ENCODE measurements at regions not wholly inside any gene's neighbourhood (a gene's known extent, or its start where the extent isn't known, plus 50 kb on each side); places are given as distances from the start of the nearest gene placed in this dataset.

DNA sequence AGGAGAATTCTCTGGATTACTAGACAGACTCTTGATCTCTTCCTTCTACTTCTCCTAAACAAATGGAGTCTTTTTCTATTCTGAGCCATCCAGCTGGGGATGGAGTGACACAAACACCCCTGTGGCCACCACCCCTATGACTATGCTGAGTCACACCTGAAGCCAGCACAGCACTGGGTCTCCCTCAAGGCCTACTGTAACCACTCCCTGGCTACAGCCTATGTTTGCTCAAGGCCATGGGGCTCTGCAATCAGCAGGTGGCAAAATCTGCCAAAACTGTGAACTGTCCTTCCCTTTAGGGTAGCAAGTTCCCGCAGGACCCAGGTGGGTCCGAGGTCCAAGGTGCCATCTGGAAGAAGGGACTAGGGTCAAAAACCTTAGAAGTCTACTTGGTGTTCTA is 132.3 kb downstream of the TINAG start:
- WGBS (ENCODE audit: insufficient coverage, low lambda C conversion rate), result no CpG with 5 or more reads among the region's 2 CpGs
- H3K4me1 ChIP-seq (ENCODE audit: control insufficient read depth, insufficient read depth, low read length), result no peaks in the 10 kb centered on the region
- no peak for DNase-seq
- H3K27ac ChIP-seq (ENCODE audit: low read length), result no peak overlapping the region
- H3K9me3 ChIP-seq (ENCODE audit: control insufficient read depth, low read depth, low read length), result no peaks in the 10 kb centered on the region
- no peak overlapping the region for H3K4me3 ChIP-seq (ENCODE audit: low read length)
- H3K27me3 ChIP-seq (ENCODE audit: control insufficient read depth, insufficient read depth, low read length), result no peaks in the 10 kb centered on the region
- H3K36me3 ChIP-seq (ENCODE audit: control insufficient read depth, insufficient read depth, low read length), result no peaks in the 10 kb centered on the region

GRCh38 chr6:54441020-54441419 is 132.8 kb downstream of the TINAG start:
- DNase-seq, result no peak
- WGBS (ENCODE audit: insufficient coverage, low lambda C conversion rate), result no CpG with 5 or more reads among the region's 2 CpGs

GRCh38 chr6:54441687-54442248 is 133.5 kb downstream of the TINAG start:
- H3K27ac ChIP-seq (ENCODE audit: low read length), result no peak overlapping the region
- DNase-seq, result no peak
- H3K4me3 ChIP-seq (ENCODE audit: low read length), result no peak overlapping the region
- H3K36me3 ChIP-seq (ENCODE audit: control insufficient read depth, insufficient read depth, low read length), result no peaks in the 10 kb centered on the region
- WGBS (ENCODE audit: insufficient coverage, low lambda C conversion rate), result no CpG with 5 or more reads among the region's 7 CpGs
- no peaks in the 10 kb centered on the region for H3K27me3 ChIP-seq (ENCODE audit: control insufficient read depth, insufficient read depth, low read length)
- no peaks in the 10 kb centered on the region for H3K9me3 ChIP-seq (ENCODE audit: control insufficient read depth, low read depth, low read length)
- H3K4me1 ChIP-seq (ENCODE audit: control insufficient read depth, insufficient read depth, low read length), result no peaks in the 10 kb centered on the region

More at GRCh38 chr6:54441020-54441419, 132.8 kb downstream of the TINAG start:
- Histone ChIP-seq H3K4me3 (ENCODE audit: low read length) (no peak overlapping the region), H3K36me3 (ENCODE audit: control insufficient read depth, insufficient read depth, low read length) (no peaks in the 10 kb centered on the region), H3K27me3 (ENCODE audit: control insufficient read depth, insufficient read depth, low read length) (no peaks in the 10 kb centered on the region), H3K27ac (ENCODE audit: low read length) (no peak overlapping the region), H3K4me1 (ENCODE audit: control insufficient read depth, insufficient read depth, low read length) (no peaks in the 10 kb centered on the region), H3K9me3 (ENCODE audit: control insufficient read depth, low read depth, low read length) (no peaks in the 10 kb centered on the region)

GRCh38 chr6:54445207-54445606 is 137.0 kb downstream of the TINAG start:
- H3K4me3 ChIP-seq (ENCODE audit: low read length), result no peak overlapping the region
- no peaks in the 10 kb centered on the region for H3K36me3 ChIP-seq (ENCODE audit: control insufficient read depth, insufficient read depth, low read length)
- no peak overlapping the region for H3K27ac ChIP-seq (ENCODE audit: low read length)
- H3K4me1 ChIP-seq (ENCODE audit: control insufficient read depth, insufficient read depth, low read length), result no peaks in the 10 kb centered on the region
- no peak for DNase-seq
- no peaks in the 10 kb centered on the region for H3K9me3 ChIP-seq (ENCODE audit: control insufficient read depth, low read depth, low read length)
- H3K27me3 ChIP-seq (ENCODE audit: control insufficient read depth, insufficient read depth, low read length), result no peaks in the 10 kb centered on the region

DNA sequence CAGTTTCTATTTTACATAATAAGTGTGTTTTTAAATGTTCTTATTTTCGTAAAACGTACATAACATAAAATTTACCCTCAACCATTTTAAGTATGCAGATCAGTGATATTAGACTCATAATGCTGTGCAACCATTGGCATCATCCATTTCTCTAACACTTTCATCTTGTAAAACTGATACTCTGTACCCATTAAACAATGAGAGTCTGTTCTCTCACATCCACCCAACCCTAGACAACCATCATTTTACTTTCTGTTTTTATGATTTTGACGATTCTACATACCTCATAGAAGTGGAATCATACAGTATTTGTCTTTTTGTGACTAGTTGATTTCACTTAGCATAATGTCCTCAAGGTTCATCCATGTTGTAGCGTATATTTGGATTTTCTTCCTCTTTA is 140.4 kb downstream of the TINAG start:
- no CpG with 5 or more reads among the region's 4 CpGs for WGBS (ENCODE audit: insufficient coverage, low lambda C conversion rate)
- Histone ChIP-seq H3K27ac (ENCODE audit: low read length) (no peak overlapping the region), H3K4me3 (ENCODE audit: low read length) (no peak overlapping the region), H3K4me1 (ENCODE audit: control insufficient read depth, insufficient read depth, low read length) (no peaks in the 10 kb centered on the region), H3K27me3 (ENCODE audit: control insufficient read depth, insufficient read depth, low read length) (no peaks in the 10 kb centered on the region), H3K9me3 (ENCODE audit: control insufficient read depth, low read depth, low read length) (no peaks in the 10 kb centered on the region), H3K36me3 (ENCODE audit: control insufficient read depth, insufficient read depth, low read length) (no peaks in the 10 kb centered on the region)
- no peak for DNase-seq

GRCh38 chr6:54451516-54451915 is 143.3 kb downstream of the TINAG start:
- Histone ChIP-seq H3K4me3 (ENCODE audit: low read length) (no peak overlapping the region), H3K4me1 (ENCODE audit: control insufficient read depth, insufficient read depth, low read length) (no peaks in the 10 kb centered on the region), H3K9me3 (ENCODE audit: control insufficient read depth, low read depth, low read length) (no peaks in the 10 kb centered on the region), H3K36me3 (ENCODE audit: control insufficient read depth, insufficient read depth, low read length) (no peaks in the 10 kb centered on the region), H3K27me3 (ENCODE audit: control insufficient read depth, insufficient read depth, low read length) (no peaks in the 10 kb centered on the region), H3K27ac (ENCODE audit: low read length) (no peak overlapping the region)
- no peak for DNase-seq

DNA sequence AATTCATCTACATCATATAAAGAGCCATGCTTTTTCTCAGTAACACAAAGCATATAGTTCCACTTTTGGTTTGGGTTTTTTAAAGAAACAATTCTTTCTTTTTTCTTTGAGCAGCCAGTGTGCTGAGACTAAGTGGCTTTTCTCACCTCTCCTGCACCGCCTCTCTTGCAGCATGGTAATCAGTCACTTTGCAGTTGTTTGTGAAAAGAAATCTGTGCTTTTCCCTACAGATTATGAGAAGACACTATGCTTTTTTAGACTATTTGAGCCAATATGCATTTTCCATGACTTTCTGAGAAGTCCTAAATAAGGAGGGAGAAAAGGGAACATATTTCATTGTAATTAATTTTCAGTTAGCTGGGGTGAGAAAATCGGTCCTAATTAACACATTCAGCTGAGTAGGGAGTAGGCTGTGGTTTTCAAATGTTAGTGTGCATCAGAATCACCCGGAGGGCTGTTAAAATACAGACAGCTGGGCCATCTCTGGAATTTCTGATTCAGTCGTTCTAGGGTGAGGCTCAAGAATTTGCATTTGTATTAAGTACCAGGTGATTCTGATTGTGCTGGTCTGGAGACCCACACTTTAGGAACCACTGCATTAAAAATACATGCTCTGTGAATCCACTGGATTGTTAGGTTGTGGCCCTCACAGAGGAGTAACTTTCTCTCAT is 155.2 kb downstream of the TINAG start:
- Histone ChIP-seq H3K4me3 (ENCODE audit: low read length) (no peak overlapping the region), H3K36me3 (ENCODE audit: control insufficient read depth, insufficient read depth, low read length) (no peaks in the 10 kb centered on the region), H3K27me3 (ENCODE audit: control insufficient read depth, insufficient read depth, low read length) (no peaks in the 10 kb centered on the region), H3K4me1 (ENCODE audit: control insufficient read depth, insufficient read depth, low read length) (no peaks in the 10 kb centered on the region), H3K9me3 (ENCODE audit: control insufficient read depth, low read depth, low read length) (no peaks in the 10 kb centered on the region), H3K27ac (ENCODE audit: low read length) (no peak overlapping the region)
- DNase-seq, result no peak
- WGBS (ENCODE audit: insufficient coverage, low lambda C conversion rate), result 50% methylated on average over 1 of the region's 4 CpGs

- 70% methylated on average over 2 of the region's 3 CpGs for WGBS (ENCODE audit: insufficient coverage, low lambda C conversion rate)
- H3K27ac ChIP-seq (ENCODE audit: low read length), result no peak overlapping the region
Observed at GRCh38 chr6:54465649-54466300, 157.5 kb downstream of the TINAG start.

GRCh38 chr6:54467384-54467783 is 159.1 kb downstream of the TINAG start:
- no peaks in the 10 kb centered on the region for H3K9me3 ChIP-seq (ENCODE audit: control insufficient read depth, low read depth, low read length)
- no peaks in the 10 kb centered on the region for H3K36me3 ChIP-seq (ENCODE audit: control insufficient read depth, insufficient read depth, low read length)
- no peaks in the 10 kb centered on the region for H3K27me3 ChIP-seq (ENCODE audit: control insufficient read depth, insufficient read depth, low read length)
- H3K4me3 ChIP-seq (ENCODE audit: low read length), result no peak overlapping the region
- WGBS (ENCODE audit: insufficient coverage, low lambda C conversion rate), result no CpG with 5 or more reads among the region's 1 CpG
- no peak for DNase-seq
- no peaks in the 10 kb centered on the region for H3K4me1 ChIP-seq (ENCODE audit: control insufficient read depth, insufficient read depth, low read length)
- no peak overlapping the region for H3K27ac ChIP-seq (ENCODE audit: low read length)

More at GRCh38 chr6:54465649-54466300, 157.5 kb downstream of the TINAG start:
- no peak for DNase-seq
- Histone ChIP-seq H3K4me1 (ENCODE audit: control insufficient read depth, insufficient read depth, low read length) (no peaks in the 10 kb centered on the region), H3K4me3 (ENCODE audit: low read length) (no peak overlapping the region), H3K9me3 (ENCODE audit: control insufficient read depth, low read depth, low read length) (no peaks in the 10 kb centered on the region), H3K36me3 (ENCODE audit: control insufficient read depth, insufficient read depth, low read length) (no peaks in the 10 kb centered on the region), H3K27me3 (ENCODE audit: control insufficient read depth, insufficient read depth, low read length) (no peaks in the 10 kb centered on the region)

- Histone ChIP-seq H3K4me1 (ENCODE audit: control insufficient read depth, insufficient read depth, low read length) (no peaks in the 10 kb centered on the region), H3K4me3 (ENCODE audit: low read length) (no peak overlapping the region), H3K27ac (ENCODE audit: low read length) (no peak overlapping the region), H3K9me3 (ENCODE audit: control insufficient read depth, low read depth, low read length) (no peaks in the 10 kb centered on the region), H3K27me3 (ENCODE audit: control insufficient read depth, insufficient read depth, low read length) (no peaks in the 10 kb centered on the region), H3K36me3 (ENCODE audit: control insufficient read depth, insufficient read depth, low read length) (no peaks in the 10 kb centered on the region)
- DNase-seq, result no peak
- 100% methylated on average over 1 of the region's 4 CpGs for WGBS (ENCODE audit: insufficient coverage, low lambda C conversion rate)
Observed at GRCh38 chr6:54473328-54473727, 165.1 kb downstream of the TINAG start.

DNA sequence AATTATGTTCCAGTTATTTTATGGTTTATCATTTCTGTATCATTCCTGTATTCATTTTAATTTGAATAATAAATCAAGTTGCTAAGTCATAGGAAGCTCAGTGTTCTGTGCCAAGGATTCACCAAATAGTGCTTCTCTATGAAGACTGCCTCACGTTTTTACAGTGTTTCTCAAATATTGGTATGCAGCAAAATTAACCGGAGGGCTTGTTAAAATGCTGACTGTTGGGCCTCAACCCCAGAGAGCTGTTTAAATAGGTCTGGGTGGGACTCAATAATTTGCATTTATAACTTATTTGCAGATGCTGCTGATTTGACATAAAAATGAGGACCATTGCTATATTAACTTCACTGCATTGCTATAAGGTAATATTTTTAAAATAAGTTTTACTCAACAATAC is 166.7 kb downstream of the TINAG start:
- Histone ChIP-seq H3K27ac (ENCODE audit: low read length) (no peak overlapping the region), H3K27me3 (ENCODE audit: control insufficient read depth, insufficient read depth, low read length) (no peaks in the 10 kb centered on the region), H3K36me3 (ENCODE audit: control insufficient read depth, insufficient read depth, low read length) (no peaks in the 10 kb centered on the region), H3K4me1 (ENCODE audit: control insufficient read depth, insufficient read depth, low read length) (no peaks in the 10 kb centered on the region), H3K9me3 (ENCODE audit: control insufficient read depth, low read depth, low read length) (no peaks in the 10 kb centered on the region), H3K4me3 (ENCODE audit: low read length) (no peak overlapping the region)
- no CpG with 5 or more reads among the region's 2 CpGs for WGBS (ENCODE audit: insufficient coverage, low lambda C conversion rate)
- no peak for DNase-seq
